ENCODE measurements at regions not wholly inside any gene's neighbourhood (a gene's known extent, or its start where the extent isn't known, plus 50 kb on each side); places are given as distances from the start of the nearest gene placed in this dataset.
"Not testable (repeated sequence)": the region's sequence is repeated elsewhere in the genome, so short reads cannot be mapped to it uniquely, and the experiment has no call there.

DNA sequence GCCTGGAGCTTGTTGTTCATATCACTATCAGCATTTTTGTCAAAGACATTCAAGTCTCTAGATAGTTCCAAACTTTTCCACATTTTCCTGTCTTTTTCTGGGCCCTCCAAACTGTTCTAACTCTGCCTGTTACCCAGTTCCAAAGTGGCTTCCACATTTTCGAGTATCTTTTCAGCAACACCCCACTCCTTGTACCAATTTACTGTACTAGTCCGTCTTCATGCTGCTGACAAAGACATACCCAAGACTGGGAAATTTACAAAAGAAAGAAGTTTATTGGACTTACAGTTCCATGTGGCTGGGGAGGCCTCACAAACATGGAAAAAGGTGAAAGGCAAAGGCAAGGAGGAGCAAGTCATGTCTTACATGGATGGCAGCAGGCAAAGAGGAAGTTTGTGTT lies 575.2 kb upstream of the ACVR2A start:
- not testable (repeated sequence) for H3K9me3 ChIP-seq (ENCODE audit: control insufficient read depth, insufficient read depth, low read length); H3K9ac ChIP-seq (ENCODE audit: low read depth, low read length); H3K36me3 ChIP-seq (ENCODE audit: insufficient read depth, low read length); H3K4me1 ChIP-seq (ENCODE audit: insufficient read depth, low read length)

DNA sequence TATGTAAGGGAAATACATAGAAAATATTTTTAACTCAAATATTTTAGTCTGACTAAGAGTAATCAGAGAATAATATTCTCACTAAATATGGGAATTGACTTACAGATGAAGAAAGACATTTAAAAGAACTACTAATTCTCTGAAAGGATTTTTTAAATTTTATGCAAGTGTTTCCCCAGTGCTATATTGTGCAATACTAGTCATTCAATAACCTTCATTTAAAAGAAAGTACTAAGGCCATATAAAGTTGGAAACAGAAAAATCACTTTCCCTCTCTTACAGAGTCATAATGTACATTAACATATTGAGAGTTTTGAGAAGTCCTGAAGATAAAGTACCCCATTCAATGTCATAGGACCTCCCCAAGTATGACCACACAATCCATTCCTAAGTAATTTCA lies 584.6 kb upstream of the ACVR2A start:
- Histone ChIP-seq H3K9ac (ENCODE audit: low read depth, low read length) (no peak overlapping the region), H3K9me3 (ENCODE audit: control insufficient read depth, insufficient read depth, low read length) (no peaks in the 10 kb centered on the region), H3K36me3 (ENCODE audit: insufficient read depth, low read length) (no peaks in the 10 kb centered on the region), H3K4me1 (ENCODE audit: insufficient read depth, low read length) (no peaks in the 10 kb centered on the region)

DNA sequence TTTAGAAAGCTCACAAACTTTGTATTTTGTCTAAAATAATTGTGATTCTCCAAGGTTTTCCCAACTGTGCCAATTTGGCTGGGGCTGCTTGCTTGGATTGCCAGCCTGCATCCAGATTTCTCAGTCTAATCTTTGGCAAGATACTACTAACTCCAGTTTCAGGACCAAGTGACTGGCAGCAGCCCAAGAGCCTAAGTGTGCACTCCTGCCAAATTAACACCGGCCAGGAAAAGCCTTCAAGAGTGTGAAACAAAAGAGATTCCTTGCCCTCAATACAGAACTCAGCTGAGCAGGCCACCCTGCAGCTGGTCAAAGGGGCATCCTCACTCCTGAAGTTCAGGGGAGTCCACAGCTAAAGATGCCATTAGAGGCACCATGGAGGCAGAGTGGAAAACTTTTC lies 589.0 kb upstream of the ACVR2A start:
- no peak overlapping the region for H3K9ac ChIP-seq (ENCODE audit: low read depth, low read length)
- no peaks in the 10 kb centered on the region for H3K36me3 ChIP-seq (ENCODE audit: insufficient read depth, low read length)
- H3K9me3 ChIP-seq (ENCODE audit: control insufficient read depth, insufficient read depth, low read length): 0 out of 2 replicates have a peak, but pooled peaks cover 7% of the 10 kb centered on the region
- no peaks in the 10 kb centered on the region for H3K4me1 ChIP-seq (ENCODE audit: insufficient read depth, low read length)

DNA sequence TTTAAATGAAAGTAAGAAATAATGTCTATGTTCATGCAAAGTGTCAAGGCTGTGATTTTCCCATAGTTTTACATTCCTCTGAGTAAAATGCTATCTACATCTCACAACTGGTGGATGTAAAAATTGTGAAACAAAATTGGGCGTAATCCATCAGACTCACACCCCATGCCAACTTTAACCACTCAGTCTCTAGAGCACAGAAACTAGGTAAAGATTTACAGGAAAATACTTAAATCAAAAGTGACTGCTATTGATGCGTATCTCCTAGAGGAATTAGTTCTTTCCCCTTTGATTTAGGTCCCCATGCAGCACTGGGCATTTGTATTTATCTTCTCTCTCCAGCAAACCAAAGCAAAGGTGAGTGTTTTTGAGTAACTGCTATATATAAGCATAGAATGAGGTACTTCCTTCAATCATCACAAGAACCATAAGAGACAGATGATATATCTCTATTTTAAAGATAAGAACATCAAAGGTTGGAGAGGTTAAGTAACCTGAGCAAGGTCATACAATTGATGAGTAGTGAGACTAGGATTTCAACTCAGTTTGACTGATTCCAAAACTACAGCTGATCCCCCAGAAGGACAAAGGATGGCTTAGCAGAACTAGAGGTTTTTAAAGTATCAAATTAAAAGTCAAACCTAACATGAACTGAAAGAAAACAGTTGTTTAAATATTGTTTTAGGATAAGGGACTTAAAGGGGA lies 594.0 kb upstream of the ACVR2A start:
- 0 out of 2 replicates have a peak, but pooled peaks cover 7% of the 10 kb centered on the region for H3K9me3 ChIP-seq (ENCODE audit: control insufficient read depth, insufficient read depth, low read length)
- H3K9ac ChIP-seq (ENCODE audit: low read depth, low read length): no peak overlapping the region
- H3K36me3 ChIP-seq (ENCODE audit: insufficient read depth, low read length): no peaks in the 10 kb centered on the region
- H3K4me1 ChIP-seq (ENCODE audit: insufficient read depth, low read length): no peaks in the 10 kb centered on the region

DNA sequence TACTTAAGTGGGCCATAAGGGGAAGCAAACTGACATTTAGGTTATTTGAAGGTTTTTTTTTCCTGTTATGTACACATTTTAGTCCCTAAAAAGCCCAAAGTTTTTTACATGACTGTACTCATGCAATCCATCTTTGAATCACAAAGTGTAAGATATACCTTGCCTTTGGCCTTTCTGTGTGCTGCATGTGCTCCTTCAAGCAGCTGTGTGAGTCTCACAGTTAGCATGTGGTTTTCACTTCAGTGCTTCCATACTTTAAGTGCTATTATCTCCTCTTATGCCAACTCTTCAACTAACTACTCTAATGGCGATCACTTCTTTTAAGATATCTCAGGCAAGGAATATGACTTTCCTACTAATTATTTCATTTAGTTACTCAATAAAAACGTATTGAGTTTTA lies 597.1 kb upstream of the ACVR2A start:
- Histone ChIP-seq H3K9me3 (ENCODE audit: control insufficient read depth, insufficient read depth, low read length) (0 out of 2 replicates have a peak, but pooled peaks cover 1% of the 10 kb centered on the region), H3K9ac (ENCODE audit: low read depth, low read length) (no peak overlapping the region), H3K36me3 (ENCODE audit: insufficient read depth, low read length) (no peaks in the 10 kb centered on the region), H3K4me1 (ENCODE audit: insufficient read depth, low read length) (no peaks in the 10 kb centered on the region)

DNA sequence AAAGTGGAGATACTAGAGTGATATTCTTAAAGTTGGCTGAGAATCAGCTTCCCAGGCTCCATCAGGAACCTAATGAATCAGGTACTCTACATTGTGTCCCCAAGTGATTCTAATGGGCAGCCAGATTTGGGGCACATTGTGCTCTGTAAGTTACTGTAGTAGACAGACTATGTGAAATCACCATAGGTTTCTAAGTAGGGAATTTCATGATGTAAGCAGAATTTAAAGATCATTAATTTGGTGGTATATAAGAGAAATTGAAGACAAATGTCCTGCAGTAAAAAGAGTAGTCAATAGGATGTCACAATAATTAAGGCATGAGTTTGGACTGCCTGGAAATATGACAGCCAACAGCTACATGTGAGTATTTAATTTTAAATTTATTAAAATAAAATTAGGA lies 602.4 kb upstream of the ACVR2A start:
- Histone ChIP-seq H3K36me3 (ENCODE audit: insufficient read depth, low read length) (no peaks in the 10 kb centered on the region), H3K4me1 (ENCODE audit: insufficient read depth, low read length) (no peaks in the 10 kb centered on the region), H3K9ac (ENCODE audit: low read depth, low read length) (no peak overlapping the region), H3K9me3 (ENCODE audit: control insufficient read depth, insufficient read depth, low read length) (no peaks in the 10 kb centered on the region)

DNA sequence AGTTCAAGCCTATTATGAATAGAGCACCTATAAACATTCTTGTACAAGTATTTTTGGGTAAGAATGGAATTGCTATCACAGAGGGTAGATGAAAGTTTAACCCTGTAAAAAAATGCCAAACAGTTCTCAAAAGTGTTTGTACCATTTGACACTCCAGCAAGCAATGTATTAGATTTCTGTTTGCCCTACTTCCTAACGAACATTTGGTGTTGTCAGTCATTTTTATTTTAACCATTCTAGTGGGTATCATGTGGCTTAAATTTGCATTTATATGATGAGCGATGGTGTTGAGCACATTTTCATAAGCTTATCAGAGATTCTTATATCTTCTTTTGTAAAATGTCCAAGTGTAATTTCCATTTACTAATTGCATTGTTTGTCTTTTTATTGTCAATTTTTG lies 608.2 kb upstream of the ACVR2A start:
- Histone ChIP-seq H3K4me1 (ENCODE audit: insufficient read depth, low read length) (no peaks in the 10 kb centered on the region), H3K9me3 (ENCODE audit: control insufficient read depth, insufficient read depth, low read length) (no peaks in the 10 kb centered on the region), H3K36me3 (ENCODE audit: insufficient read depth, low read length) (no peaks in the 10 kb centered on the region), H3K9ac (ENCODE audit: low read depth, low read length) (no peak overlapping the region)

DNA sequence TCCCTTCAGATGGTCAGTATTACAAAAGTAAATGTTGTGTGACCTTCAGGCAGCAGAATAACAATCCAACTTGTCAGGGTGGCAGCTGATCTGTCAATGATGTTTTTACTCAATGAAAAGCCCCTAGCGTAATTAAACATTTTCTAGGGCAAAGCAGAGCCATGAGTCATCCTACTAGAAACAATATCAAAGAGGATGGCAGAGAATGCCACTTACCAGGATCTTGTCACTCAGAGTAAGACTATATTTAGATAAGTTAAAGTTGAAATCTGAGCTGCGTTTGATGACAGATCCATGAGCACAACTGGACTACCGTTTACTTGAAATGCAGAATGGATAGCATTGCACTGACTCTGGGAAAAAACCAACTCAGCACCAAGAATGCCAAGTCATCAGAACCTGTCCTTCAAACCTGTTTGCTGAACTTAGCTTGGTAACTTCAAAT lies 612.6 kb upstream of the ACVR2A start:
- Histone ChIP-seq H3K36me3 (ENCODE audit: insufficient read depth, low read length) (no peaks in the 10 kb centered on the region), H3K9ac (ENCODE audit: low read depth, low read length) (no peak overlapping the region), H3K9me3 (ENCODE audit: control insufficient read depth, insufficient read depth, low read length) (no peaks in the 10 kb centered on the region), H3K4me1 (ENCODE audit: insufficient read depth, low read length) (no peaks in the 10 kb centered on the region)

DNA sequence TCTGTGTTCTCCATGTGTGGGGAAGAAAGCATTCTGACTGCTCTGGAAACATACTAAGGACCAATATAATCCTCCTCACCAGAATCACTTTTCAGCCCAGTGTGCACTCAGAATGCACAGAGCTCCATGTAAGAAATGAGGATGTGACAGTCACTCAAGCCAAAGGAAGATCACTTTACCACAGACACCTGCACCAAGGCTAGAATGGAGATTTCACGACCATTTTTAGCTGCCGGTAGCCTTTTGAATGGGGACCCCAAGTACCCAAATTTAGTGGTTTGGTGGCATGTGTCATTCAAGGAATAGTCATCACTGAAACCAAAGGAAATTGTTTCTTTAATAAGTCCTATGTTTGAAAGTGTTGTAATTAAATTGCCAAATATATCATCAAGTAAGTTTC lies 613.2 kb upstream of the ACVR2A start:
- Histone ChIP-seq H3K4me1 (ENCODE audit: insufficient read depth, low read length) (no peaks in the 10 kb centered on the region), H3K36me3 (ENCODE audit: insufficient read depth, low read length) (no peaks in the 10 kb centered on the region), H3K9ac (ENCODE audit: low read depth, low read length) (no peak overlapping the region), H3K9me3 (ENCODE audit: control insufficient read depth, insufficient read depth, low read length) (no peaks in the 10 kb centered on the region)

DNA sequence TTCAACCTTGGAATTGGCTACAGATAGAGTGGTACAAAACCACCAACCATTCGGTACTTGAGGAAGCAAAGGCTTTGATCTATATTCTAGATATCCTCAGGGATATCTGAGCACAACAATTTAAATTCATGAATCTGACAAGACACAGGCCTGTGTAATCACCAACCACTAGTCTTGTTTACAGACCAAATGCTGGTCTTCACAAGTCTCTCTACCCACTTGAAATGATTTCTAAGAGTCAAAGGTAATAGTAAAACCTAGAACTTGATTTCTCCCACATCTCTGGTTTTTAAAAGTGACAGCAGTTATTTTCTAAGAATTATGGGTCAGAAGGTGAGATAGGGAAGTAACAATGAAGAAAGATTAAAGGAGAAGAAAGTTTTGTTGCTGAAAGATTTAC lies 613.7 kb upstream of the ACVR2A start:
- Histone ChIP-seq H3K4me1 (ENCODE audit: insufficient read depth, low read length) (no peaks in the 10 kb centered on the region), H3K9ac (ENCODE audit: low read depth, low read length) (no peak overlapping the region), H3K36me3 (ENCODE audit: insufficient read depth, low read length) (no peaks in the 10 kb centered on the region), H3K9me3 (ENCODE audit: control insufficient read depth, insufficient read depth, low read length) (no peaks in the 10 kb centered on the region)

DNA sequence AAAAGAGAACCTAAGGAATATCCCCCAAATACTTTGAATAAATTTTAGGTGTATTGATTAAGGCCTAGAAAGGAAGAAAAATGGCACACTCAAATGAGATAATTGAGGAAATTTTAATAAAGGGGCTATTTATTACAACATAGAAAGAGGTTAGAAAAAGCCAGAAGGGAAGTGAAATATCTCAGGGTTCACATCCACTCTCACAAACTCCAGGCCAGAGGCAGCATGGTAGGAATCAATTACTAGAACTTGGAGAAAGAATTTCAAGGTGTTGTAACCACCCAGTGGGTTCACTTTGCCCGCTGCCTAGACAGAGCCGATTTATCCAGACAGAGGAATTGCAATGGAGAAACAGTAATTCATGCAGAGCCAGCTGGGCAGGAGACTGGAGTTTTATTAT lies 617.5 kb upstream of the ACVR2A start:
- H3K36me3 ChIP-seq (ENCODE audit: insufficient read depth, low read length): no peaks in the 10 kb centered on the region
- H3K9me3 ChIP-seq (ENCODE audit: control insufficient read depth, insufficient read depth, low read length): no peaks in the 10 kb centered on the region
- H3K9ac ChIP-seq (ENCODE audit: low read depth, low read length): no peak overlapping the region
- H3K4me1 ChIP-seq (ENCODE audit: insufficient read depth, low read length): no peaks in the 10 kb centered on the region

DNA sequence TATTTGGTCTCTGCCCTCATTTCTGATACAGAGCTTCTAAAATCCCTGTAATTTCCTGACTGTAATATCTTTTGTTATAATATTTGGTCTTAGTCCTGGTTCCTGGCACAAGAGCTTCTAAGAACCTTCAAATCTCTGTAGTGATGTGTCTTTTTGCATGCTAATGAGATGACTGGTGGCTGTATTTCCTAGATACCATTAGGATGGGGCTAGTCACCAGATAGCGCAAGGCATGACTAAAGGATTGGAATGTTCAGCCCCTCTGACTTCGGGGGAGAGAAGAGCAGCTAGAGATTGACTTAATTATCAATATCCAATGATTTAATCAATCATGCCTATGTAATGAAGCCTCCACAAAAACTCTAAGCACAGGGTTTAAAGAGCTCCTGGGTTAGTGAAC lies 620.8 kb upstream of the ACVR2A start:
- Histone ChIP-seq H3K9ac (ENCODE audit: low read depth, low read length) (no peak overlapping the region), H3K36me3 (ENCODE audit: insufficient read depth, low read length) (no peaks in the 10 kb centered on the region), H3K4me1 (ENCODE audit: insufficient read depth, low read length) (no peaks in the 10 kb centered on the region), H3K9me3 (ENCODE audit: control insufficient read depth, insufficient read depth, low read length) (peaks cover 3% of the 10 kb centered on the region; the same call in 1 of the 2 replicates)

DNA sequence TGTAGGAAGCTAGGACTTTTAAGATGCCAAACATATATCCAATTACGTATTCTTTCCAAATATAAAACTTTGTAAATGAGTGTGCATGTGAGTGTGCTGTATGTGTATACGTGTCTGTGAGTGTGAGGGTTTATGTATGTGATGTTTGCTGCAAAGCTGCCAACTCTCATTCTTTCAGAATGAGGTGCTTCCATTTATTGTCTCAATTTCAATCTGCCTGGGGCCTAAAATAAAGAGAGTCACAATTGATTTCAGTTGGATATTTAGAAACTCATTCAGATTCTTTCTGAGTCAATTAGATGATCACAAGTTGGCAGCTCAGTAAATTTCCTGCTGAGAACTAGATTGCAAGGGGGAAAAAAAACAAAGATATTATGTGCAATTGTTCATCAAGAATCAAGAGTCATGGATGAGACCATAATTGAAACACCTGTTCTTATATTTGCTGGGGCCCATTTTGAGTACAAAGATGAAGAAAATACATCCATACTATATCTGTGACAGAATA lies 621.2 kb upstream of the ACVR2A start:
- Histone ChIP-seq H3K9ac (ENCODE audit: low read depth, low read length) (no peak overlapping the region), H3K36me3 (ENCODE audit: insufficient read depth, low read length) (no peaks in the 10 kb centered on the region), H3K4me1 (ENCODE audit: insufficient read depth, low read length) (no peaks in the 10 kb centered on the region), H3K9me3 (ENCODE audit: control insufficient read depth, insufficient read depth, low read length) (peaks cover 6% of the 10 kb centered on the region; the same call in 1 of the 2 replicates)

DNA sequence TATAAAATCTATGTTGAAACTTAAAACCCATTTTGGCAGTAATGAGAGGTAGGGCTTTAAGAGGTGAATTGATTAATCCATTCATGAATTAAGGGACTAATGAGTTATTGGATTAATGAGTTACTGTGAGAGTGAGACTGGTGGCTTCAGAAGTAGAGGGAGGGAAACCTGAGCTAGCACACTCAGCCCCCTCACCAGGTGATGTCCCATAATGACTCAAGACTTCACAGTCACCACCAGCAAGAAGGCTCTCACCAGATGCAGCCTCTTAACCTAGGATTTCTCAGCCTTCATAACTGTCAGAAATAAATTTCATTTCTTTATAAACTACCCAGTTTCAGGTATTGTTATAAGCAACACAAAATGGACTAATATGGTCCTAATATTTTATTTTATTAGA lies 621.7 kb upstream of the ACVR2A start:
- Histone ChIP-seq H3K4me1 (ENCODE audit: insufficient read depth, low read length) (no peaks in the 10 kb centered on the region), H3K9me3 (ENCODE audit: control insufficient read depth, insufficient read depth, low read length) (peaks cover 6% of the 10 kb centered on the region; the same call in 1 of the 2 replicates), H3K9ac (ENCODE audit: low read depth, low read length) (no peak overlapping the region), H3K36me3 (ENCODE audit: insufficient read depth, low read length) (no peaks in the 10 kb centered on the region)

DNA sequence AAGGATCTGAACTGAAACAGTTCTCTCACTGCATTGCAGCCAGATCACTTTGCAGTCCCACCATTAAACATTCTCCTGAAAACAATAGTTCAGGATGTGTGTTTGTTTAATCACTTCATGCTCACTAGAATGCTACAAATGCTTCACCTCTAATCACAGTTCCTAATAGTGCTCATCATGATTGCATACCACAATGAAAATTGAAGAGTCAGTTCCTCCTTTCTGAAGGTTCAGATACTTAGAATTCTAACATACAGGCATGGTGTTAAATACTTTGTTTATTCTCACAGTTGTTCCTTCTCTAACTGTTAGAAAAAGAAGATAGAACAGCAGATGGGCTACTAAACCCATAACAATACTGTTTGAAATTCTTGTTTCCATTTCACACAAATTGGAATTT lies 622.3 kb upstream of the ACVR2A start:
- Histone ChIP-seq H3K9ac (ENCODE audit: low read depth, low read length) (no peak overlapping the region), H3K9me3 (ENCODE audit: control insufficient read depth, insufficient read depth, low read length) (peaks cover 6% of the 10 kb centered on the region; the same call in 1 of the 2 replicates), H3K4me1 (ENCODE audit: insufficient read depth, low read length) (no peaks in the 10 kb centered on the region), H3K36me3 (ENCODE audit: insufficient read depth, low read length) (no peaks in the 10 kb centered on the region)
